AG09309 (cell line): ENCODE measurements at regions not wholly inside any gene's neighbourhood (a gene's known extent, or its start where the extent isn't known, plus 50 kb on each side); places are given as distances from the start of the nearest gene placed in this dataset.

Experiments used
- DNase-seq: peaks from one replicate; pipeline ENCODE4 v3.0.0-alpha.2; 2010; ENCODE audit warnings: low read depth
- H3K4me3 ChIP-seq: 2 replicates; pipeline ENCODE4 v1.5.1; 2011; ENCODE audit warnings: mild to moderate bottlenecking, low read depth, low read length, moderate library complexity; ENCODE audit not compliant: control insufficient read depth
- CTCF ChIP-seq: IDR thresholded peaks from 2 replicates; pipeline ENCODE4 v1.5.1; 2011; ENCODE audit warnings: mild to moderate bottlenecking, low read depth, low read length, inconsistent platforms; ENCODE audit not compliant: insufficient read depth, control insufficient read depth; ENCODE audit errors: missing control alignments

- DNase-seq, result no peak
- H3K4me3 ChIP-seq, result no peak overlapping the region
- TF ChIP-seq CTCF, result no peak
These were observed 232.3 kb upstream of the ECI2 start for GRCh38 chr6:4367643-4368042.

GRCh38 chr6:4366635-4367395 is 231.4 kb upstream of the ECI2 start:
- DNase-seq, result no peak
- no peak for TF ChIP-seq CTCF
- H3K4me3 ChIP-seq, result no peak overlapping the region

GRCh38 chr6:4365686-4366085 is 230.3 kb upstream of the ECI2 start:
- H3K4me3 ChIP-seq, result no peak overlapping the region
- TF ChIP-seq CTCF, result no peak
- no peak for DNase-seq

- no peak overlapping the region for H3K4me3 ChIP-seq
- TF ChIP-seq CTCF, result no peak
- DNase-seq, result no peak
These were observed 229.3 kb upstream of the ECI2 start for GRCh38 chr6:4364711-4365110.

GRCh38 chr6:4364172-4364571 is 228.8 kb upstream of the ECI2 start:
- no peak for DNase-seq
- no peak for TF ChIP-seq CTCF

GRCh38 chr6:4363656-4364055 is 228.3 kb upstream of the ECI2 start:
- H3K4me3 ChIP-seq, result no peak overlapping the region
- no peak for TF ChIP-seq CTCF
- DNase-seq, result no peak

More at GRCh38 chr6:4364172-4364571, 228.8 kb upstream of the ECI2 start:
- no peak overlapping the region for H3K4me3 ChIP-seq
